Activated CD4-positive, alpha-beta T cell treated with anti-CD3 and anti-CD28 coated beads, Interleukin-2, amount 50 U/mL, for 24 hours (primary cell): ENCODE measurements at regions not wholly inside any gene's neighbourhood (a gene's known extent, or its start where the extent isn't known, plus 50 kb on each side); places are given as distances from the start of the nearest gene placed in this dataset.
"Not testable (repeated sequence)": the region's sequence is repeated elsewhere in the genome, so short reads cannot be mapped to it uniquely, and the experiment has no call there.

Source experiments
- DNase-seq, 2 donors: peaks; one replicate each; pipeline ENCODE4 v3.0.0-alpha.2; 2020; ENCODE audit warnings: low read depth in 1 of 2, low spot score in 1 of 2

DNA sequence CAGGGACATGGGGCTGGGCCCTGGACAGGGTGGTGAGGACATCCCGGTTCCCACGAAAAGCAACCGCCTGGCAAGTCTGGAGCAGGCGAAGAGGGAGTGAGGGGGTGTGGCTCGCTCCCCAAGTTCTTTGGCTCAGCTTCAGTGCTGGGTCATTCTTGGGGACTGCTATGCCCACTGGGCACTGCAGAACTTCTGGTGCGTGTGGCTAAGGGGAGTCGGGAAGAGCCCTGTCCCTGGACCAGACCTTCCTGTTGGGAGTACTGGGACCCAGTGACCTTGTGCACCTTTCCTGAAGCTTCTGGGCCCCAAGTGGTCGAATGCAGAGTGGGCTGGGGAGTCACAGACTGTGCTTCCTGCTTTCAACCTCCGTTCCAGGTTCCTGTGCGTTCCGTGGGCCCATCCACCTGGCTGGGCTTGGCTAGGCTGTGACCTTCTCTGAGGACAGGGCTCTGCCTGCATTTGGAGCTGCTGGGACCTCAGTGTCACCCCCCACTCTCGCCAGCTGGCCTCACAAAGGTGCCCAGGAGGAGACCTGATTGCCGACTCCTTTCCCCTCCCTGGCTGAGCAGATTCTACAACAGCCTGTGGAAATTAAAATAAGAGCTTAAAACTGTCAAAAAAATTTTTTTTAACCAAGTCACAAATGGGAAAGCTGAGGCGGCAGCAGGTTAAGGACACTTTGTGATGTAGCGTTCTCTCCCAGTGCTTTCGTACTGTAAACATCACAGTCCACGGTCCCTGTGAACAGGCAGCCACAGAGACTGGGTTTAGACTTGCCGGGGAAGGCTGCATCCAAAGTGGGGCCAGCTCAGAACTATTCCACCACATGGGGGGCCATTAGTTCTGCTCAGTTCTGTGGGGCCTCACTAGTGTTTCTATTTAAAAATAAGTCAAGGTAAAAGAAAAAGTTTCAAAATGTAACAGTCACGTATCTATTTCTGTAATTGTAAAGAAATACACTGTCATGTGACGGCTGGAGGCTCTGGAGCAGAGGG, 63.8 kb upstream of the WNT7B start:
- no peak for DNase-seq

DNA sequence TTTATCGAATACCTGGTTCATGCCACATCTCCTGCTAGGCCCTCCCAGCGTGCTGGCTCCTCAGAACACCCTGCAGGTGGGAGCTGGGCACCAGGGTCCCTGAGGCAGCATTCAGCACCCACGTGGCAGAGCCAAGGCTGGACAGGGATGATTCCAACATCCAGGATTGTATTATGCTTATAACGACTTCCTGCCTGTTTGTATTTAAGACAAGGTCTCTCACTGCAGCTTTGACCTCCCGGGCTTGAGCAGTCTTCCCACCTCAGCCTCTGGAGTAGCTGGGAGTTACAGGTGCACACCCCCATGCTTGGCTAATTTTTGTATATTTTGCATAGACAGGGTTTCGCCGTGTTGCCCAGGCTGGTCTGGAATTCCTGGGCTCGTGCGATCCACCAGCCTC, 64.7 kb upstream of the WNT7B start:
- no peak for DNase-seq

DNA sequence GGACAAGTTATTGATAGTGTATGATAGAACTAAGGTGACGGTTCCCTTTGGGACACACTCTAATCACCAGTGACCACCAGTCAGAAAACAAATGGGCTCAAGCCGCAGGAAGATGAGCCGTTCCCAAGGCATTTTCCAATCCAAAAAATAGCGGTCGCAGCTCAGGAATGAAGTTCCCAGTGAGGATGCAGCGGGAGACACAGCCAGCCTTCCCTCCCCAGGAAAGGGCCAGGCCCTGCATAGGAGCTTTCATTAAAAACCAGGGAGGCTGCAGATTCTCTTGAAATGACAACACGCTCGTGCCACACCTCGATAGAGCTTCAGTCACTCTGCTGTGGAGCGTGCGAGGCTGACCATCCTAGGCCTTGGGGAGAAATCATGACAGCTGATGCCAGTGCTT, 65.8 kb upstream of the WNT7B start:
- DNase-seq: no peak

DNA sequence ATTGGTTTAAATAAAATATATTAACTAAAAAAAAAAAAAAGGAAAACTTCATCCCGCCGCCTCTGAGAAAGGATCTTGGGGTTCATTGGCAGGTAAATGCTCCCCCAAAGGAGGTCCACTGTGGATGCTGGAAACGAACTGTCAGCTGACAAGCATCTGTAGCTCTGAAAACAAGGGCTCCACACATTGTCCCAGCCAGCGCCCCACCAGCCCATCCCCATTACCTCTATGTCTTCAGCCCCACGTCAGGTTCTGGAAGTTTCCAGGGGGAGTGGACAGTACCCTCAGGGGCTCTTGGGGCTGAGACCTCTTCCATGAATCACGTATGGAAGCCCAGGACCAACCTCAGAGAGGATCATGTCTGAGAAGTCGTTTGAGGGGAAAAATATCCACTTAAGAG, 66.4 kb upstream of the WNT7B start:
- no peak for DNase-seq

DNA sequence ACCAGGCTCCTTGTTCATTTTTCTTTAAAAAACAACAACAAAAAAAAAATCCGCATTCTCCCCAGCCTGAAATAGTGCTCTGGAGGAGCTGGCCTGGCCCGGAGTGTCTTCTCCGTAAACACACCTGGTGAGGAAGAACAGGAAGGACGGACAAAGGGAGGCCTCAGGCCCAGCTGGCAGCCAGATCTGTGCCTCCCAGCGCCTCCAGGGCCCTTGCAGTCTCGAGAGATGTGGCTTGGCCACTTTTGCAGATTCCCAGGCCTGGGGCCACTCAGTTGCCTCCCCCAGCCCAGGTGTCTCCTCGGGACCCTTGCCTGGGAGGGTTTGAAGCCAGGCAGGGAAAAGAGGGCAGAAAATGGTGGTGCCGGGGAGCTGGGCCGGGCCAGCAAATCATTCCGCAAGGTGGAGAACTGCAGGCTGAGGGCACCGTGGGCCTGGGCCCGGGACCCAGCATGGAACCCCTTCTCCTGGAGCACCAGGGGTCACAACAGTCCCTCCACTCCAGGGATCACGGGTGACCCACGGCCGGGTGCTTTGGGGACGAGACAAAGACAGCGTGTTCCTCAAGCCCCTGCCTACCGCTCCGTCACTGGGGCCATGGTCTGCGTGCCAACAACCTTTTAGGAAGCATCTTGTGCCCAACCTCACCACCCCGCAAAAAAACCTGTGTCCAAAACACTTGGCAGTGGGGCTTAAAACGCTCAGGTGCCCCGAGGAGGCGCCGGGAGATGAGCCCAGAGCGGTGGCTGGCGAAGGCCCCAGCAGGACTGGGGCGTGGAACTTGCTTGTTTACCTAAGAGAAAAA, 67.1 kb upstream of the WNT7B start:
- no peak for DNase-seq

DNA sequence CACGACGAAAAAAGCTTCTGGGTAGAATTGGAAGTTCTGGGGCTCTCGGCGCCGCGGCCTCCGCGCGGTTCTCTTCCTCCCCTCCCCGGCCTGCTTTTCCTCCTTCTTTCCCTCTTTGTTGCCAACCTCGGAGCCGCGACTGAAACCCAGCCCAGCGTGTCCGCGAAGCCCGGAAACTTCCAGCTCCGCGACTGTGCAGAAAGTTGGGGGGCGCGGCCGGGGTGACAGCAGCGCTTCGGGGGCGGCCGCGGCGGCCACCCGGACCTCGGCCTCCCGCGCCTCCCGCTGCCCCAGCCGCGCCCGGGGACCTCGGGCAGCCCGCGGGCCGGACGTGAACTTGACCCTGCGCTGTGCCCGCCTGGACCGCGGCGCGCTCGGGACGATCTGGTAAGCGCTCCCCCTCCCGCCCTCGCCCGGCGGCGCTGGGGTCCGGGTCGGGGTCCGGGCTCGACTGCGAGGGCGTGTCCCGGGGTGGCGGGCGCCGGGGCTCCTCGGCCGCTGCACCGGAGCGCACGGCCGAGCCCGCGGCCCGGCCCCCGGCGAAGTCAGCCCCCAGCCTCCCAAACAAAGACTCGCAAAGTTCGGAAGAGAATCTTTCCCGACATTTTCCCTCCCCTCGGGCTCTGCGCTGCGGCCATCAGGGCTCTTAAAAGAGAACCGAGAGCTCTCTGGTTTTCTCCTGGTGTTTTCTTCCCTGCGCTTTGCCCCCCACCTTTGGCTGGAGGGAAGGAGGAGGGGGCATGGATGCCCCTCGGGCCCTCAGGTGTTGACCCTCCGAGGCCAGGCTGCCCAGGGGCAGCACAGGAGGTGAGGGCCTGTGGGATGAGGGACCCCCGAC, 67.9 kb upstream of the WNT7B start:
- no peak for DNase-seq

DNA sequence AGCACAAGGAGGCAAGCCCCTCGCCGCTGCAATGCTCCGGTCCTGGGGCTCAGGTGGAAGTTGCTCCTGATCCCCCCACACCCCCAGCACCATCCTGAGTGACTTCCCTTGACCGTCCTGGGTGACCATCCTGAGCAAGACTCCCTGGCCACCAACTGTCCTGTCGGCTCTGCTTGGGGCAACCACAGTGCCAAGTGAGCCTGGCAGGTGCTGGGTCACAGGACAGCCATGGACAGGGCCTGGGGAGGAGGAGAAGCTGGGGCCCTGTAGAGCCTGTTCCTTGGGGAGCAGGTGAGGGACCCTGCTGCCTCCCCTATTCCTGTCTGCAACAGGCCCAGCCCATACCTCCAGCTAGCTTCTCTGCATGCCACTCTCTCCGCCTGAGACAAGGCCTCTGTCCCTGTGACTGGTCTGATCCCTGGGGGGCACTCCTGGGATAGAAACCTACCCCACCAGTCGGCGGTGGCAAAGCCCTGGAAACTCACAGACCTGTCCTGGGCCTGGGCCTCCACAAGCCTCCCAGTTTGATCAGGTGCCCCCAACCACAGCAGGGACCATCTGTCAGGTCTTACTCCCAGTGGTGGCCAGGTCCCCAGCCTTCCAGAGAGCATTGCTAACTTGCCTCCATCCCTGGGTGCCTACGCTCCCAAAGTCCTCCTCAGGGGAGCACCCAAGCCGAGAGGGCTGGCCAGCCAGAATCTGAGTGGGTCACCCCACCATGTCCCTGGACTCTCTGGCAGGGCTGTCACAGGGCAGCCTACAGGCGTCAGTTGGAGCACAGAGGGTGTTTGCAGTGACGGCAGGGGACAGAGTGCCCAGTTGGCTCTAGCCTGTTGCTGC, 68.7 kb upstream of the WNT7B start:
- DNase-seq: no peak

DNA sequence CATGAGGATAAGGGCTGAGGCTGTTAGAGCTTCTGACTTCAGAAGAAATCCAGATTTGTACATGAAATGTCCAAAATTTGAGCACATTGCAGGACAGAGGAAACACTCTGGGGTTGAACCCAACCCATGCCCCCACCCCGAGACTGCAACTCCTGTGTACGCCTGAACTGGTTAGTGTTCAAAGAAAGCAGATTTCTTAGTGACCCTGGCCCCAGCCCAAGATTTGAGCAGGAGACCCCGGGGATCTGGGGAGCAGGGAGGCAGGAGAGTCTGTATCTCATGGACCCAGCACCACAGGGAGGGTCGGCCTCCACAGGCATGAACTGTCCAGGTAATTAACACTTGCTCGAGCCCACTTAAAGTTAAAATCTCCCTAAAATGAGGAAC, 69.3 kb upstream of the WNT7B start:
- no peak for DNase-seq

DNA sequence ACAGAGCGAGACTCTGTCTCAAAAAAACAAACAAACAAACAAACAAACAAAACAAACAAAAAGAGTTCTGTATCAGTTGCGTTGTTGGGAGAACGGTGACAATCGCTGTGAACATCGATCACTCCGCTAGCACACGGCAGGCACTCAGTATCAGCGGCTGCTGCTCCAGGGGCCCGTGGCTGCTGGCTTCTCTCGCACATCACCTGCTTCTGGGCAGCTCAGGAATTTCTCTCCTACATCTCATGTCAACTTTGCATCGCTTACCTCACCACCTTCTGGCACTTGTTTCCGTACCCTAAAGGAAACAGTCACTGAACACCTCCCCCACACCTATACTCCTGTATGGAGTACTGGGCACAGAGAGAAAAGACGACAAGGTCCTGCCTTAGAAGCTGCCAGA, 70.3 kb upstream of the WNT7B start:
- no peak for DNase-seq

DNA sequence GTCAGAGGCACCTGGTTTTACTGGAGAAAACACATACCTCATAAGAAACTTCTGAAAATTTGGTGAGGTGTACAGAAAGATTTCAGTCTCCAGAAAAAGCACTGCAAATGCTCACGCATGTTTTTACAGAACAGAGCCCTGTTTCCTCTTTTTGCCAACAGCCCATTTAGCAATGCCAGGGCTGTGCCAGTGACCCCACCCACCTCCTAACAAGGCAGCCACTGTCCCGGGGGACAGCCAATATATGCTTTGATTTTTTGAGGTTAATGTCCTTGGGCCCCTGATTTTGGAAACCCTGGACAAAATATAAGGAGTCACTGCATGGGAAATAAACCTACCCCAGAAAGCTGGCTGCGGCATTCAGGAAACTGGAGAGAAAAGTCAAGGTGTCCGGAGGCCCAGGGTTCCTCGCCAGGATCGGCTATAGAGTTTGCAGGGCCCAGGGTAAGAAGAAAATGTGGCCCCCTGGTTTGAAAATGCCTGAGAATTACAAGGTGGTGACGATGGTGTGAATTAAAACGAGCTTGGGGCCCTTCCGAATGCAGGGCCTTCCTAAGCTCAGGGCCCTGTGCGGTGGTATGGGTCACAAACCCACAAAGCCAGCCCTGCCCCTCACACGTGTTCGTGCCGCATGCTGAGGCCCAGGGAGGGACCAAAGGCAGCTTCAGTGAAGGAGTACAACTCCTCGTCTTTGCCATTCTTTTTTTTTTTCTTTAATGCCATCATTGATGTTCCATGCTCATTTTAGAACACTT, 71.1 kb upstream of the WNT7B start:
- DNase-seq: no peak

DNA sequence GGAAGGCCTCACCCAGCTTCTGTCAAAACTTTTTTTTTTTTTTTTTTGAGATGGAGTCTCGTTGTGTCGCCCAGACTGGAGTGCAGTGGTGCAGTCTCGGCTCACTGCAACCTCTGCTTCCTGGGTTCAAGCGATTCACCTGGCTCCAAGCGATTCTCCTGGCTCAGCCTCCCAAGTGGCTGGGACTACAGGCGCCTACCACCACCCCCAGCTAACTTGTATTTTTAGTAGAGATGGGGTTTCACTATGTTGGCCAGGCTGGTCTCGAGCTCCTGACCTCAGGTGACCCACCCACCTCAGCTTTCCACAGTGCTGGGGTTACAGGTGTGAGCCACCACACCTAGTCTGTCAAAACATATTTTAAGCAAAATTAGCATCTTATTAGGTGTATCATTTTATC, 71.7 kb upstream of the WNT7B start:
- DNase-seq: not testable (repeated sequence)

DNA sequence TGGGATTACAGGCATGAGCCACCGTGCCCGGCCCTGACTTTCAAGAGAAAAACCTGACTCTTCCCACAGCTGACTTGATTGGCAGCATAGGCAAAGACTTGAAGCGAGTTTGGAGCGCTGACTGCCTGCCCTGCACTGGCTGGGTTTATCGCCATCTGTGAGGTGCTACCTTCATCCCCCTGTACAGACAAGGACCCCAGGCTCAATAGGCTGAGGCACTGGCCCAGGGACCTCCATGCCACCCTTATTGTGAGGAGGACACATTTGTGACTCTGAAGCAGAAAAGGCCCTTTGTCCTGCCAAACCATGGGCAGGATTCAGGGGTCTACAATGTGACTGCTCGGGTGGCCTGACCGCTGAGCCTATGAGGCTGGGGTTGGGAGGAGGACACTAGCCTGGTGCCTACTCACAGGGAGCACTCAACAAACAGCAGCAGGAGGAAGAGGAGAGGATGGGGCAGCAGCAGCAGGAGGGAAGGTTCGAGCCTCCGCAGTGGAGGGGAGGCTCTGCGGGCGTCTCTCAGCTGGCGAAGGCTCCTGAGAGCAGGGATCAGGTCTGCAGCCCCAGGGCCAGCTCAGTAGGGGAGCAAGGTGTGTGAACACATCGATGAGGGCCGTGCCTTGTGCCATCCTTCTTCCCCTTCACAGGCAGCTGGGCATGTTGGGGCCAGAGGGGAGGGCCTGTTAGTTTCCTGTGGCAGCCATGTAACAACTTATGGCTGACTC, 72.9 kb upstream of the WNT7B start:
- no peak for DNase-seq

DNA sequence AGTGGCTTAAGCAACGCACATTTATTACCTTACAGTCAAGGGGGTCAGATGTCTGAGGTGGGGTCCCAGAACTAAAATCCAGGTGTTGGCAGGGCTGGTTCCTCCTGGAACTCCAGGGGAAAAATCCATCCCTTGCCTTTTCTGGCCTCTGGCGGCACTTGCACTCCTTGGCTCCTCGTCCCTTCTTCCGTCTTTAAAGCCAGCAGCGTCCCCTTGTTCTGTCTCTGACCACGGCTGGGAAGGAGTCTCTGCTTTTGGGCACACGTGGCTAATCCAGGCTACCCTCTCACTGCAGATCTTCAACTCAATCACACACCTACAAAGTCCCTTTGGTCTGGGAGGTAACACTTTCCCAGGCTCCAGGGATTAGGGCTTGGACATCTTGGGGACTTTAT, 73.5 kb upstream of the WNT7B start:
- DNase-seq: no peak

DNA sequence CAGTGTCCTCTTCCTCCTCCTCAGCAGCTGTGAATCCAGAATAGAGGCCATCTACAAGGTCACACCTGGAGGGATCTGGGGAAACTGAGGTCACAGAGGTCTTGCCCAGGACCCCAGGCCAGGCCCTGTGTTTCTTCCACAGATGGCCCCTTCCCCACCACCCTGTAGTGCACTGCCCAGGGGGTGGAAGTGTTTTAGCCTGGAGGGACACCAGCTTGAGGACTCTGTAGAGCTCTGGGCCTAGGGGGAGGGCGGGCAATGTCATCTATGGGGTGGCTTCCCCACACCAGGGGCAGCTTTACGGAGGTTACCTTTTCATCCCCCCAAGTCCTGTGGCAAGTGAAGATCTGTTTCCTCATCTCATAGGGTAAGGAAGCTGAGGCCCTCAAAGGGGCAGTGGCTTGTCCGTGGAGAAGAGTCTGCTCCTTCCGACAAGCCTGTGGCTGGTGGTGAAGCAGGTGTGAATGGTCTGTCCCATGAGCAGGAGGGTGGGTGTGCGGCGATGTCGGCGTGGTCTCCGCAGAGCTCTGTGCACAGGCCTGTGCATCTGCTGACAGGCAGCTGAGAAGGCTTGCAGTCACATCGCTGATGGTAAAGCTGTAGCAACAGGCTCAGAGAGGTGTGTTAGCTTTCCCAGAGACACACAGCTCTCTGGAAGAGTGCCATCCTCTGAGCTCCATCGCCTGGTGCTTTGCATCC, 74.1 kb upstream of the WNT7B start:
- no peak for DNase-seq

DNA sequence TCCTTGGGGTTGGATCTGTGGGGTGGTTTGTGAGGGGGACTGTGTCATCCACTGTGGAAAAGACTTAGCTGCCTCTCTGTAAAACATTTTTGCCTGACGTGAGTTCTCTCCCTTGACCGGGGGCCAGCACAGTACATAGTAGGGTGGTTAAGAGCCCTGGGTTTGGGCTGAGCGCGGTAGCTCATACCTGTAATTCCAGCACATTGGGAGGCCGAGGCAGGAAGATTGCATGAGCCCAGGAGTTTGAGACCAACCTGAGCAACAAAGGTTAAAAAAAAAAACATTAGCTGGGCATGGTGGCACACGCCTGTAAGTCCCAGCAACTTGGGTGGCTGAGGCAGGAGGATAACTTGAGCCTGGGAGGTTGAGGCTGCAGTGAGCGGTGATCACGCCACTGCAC, 74.7 kb upstream of the WNT7B start:
- no peak for DNase-seq

DNA sequence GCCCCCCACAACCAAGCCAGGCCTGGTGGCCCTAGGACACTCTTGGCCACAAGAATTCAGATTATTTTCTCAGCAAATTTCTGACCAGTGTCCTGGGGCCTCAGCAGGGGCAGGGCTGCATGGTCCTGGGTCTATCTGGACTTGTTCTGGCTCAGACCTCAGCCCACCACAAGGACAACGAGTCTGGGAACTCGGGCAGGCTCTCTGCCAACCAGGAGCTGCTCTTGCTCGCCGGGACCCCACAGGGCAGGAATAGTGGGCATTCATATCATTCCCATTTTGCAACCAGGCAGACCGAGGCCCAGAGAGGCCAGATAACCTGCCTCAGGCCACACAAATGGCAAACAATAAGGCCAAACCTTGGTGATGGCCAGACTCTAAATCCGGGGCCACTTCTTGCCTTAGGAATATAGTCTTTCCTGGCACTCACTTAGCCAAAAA, 75.4 kb upstream of the WNT7B start:
- no peak for DNase-seq

DNA sequence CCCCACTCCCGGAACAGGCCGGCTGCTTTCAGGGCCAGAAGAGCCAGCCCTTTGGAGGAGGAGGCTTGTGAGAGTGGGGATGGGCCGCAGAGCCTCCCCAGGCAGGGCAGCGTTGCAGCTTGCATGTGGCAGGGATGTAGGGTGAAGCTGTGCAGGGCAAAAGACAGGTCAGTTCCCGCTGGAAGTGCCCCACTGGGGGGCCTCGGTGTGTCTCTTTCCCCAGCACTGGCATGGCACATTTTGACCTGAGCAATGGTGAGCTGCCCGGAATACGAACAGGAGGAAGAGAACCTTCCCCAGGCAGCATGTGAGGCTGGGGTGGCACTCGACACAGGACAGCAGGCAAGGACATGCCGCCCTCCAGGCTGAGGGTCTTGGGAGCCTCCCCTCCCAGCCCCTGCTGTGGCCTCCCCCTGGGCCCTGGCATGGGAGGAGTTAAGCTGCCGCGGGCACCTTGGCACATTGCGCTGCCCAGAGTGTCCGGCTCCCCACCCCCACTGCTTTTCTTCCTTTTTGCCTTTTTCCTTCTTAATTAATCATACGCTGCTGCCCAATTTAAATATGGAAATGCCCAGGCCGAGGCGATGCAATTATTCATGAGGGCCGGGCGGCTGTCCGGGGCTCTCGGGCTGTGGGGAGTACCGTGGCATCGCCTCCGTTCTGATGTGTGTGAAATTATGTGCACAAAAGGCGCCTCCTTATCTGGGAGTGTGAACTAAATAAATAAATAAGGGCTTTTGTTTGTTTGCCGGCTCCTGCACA, 76.0 kb upstream of the WNT7B start:
- DNase-seq: no peak
